Fibroblast of the aortic adventitia (primary cell): ENCODE measurements at regions not wholly inside any gene's neighbourhood (a gene's known extent, or its start where the extent isn't known, plus 50 kb on each side); places are given as distances from the start of the nearest gene placed in this dataset.
"Not testable (repeated sequence)": the region's sequence is repeated elsewhere in the genome, so short reads cannot be mapped to it uniquely, and the experiment has no call there.

Source experiments
- DNase-seq: peaks from one replicate; pipeline ENCODE4 v3.0.0-alpha.2; 2010; ENCODE audit warnings: low read depth
- H3K4me3 ChIP-seq: 2 replicates; pipeline ENCODE4 v1.5.1; 2011; ENCODE audit warnings: low read depth, mild to moderate bottlenecking, control low read depth, low read length, moderate library complexity
- TF ChIP-seq, protein P1 (sequence below): IDR thresholded peaks from 2 replicates; pipeline ENCODE4 v1.5.1; 2011; ENCODE audit warnings: mild to moderate bottlenecking, low read length, control low read depth, inconsistent platforms; ENCODE audit not compliant: insufficient read depth

DNA sequence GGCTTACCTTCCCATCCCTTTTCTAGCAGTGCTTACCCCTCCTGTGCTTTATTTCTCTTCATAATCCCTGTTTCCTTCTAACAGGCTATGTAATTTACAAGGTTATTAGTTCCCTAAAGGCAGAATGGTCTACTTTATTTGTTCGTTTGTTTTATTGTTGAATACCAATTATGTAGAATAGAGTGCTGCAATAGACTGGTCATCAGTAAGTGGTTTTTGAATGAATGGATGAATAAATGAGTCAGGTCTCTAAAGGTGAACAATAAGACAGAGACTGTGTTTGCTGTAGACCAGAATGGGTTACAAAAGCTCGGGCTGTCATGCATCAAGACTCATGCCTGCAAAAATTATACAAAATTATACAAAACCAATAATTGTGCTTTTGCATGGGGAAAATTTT lies 332.0 kb downstream of the IRS1 start:
- no peak overlapping the region for H3K4me3 ChIP-seq
- TF ChIP-seq, protein P1, sequence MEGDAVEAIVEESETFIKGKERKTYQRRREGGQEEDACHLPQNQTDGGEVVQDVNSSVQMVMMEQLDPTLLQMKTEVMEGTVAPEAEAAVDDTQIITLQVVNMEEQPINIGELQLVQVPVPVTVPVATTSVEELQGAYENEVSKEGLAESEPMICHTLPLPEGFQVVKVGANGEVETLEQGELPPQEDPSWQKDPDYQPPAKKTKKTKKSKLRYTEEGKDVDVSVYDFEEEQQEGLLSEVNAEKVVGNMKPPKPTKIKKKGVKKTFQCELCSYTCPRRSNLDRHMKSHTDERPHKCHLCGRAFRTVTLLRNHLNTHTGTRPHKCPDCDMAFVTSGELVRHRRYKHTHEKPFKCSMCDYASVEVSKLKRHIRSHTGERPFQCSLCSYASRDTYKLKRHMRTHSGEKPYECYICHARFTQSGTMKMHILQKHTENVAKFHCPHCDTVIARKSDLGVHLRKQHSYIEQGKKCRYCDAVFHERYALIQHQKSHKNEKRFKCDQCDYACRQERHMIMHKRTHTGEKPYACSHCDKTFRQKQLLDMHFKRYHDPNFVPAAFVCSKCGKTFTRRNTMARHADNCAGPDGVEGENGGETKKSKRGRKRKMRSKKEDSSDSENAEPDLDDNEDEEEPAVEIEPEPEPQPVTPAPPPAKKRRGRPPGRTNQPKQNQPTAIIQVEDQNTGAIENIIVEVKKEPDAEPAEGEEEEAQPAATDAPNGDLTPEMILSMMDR: no peak
- DNase-seq: no peak

DNA sequence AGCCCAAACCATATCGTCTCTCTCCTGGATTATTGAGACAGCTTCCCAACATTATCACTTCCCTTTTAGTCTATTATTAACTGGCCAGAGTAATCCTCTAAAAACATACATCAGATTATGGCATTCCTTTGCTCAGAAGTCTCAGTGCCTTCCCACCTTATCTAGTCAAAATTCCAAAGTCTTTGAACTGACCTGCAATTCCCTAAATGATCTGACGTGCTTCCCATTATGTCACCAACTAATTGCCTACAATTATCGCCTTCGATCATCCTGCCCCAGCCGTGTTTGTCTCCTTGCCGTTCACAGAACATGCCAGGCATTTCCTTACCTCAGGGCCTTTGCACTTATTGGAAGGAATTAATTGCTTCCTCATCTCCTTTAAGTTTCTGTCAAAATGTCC lies 332.4 kb downstream of the IRS1 start:
- TF ChIP-seq, protein P1: no peak
- no peak for DNase-seq
- H3K4me3 ChIP-seq: no peak overlapping the region

DNA sequence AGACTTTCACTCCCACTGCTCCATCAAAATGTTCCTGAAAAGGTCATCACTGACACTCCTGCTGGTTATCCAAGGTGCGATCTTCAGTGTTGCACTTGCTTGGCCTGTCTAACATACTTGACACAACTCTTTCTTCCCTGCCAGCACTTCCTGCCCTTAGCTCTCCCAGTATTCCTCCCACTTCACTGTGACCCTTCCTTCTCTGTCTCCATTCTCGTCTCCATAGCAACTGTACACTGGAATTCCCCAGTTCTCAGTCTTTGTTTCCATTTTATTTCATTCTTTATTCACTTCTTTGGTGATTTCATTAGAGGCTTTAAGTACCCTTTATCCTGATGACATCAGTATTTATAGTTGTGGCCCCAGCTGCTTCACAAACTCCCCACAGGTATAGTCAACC lies 333.0 kb downstream of the IRS1 start:
- DNase-seq: no peak
- no peak overlapping the region for H3K4me3 ChIP-seq
- TF ChIP-seq, protein P1: no peak

DNA sequence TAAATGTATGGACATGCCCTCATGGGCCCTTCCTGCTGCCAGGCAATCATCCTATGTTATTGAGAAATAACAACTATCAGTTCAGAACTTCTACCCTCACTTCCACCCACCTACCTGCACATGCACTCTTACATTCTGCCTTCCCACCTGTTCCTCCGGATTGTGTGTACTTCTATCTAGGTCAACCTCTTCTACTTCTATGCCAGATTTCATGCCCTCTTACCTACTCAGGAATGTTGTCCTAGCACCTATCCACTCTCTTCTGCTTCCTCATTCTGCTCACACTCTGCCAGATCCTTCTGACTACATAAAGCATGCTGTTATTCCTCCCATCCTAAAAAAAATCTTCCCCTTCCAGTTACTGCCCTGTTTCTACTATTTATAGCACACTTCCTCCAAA lies 333.5 kb downstream of the IRS1 start:
- H3K4me3 ChIP-seq: no peak overlapping the region
- TF ChIP-seq, protein P1: no peak
- no peak for DNase-seq

DNA sequence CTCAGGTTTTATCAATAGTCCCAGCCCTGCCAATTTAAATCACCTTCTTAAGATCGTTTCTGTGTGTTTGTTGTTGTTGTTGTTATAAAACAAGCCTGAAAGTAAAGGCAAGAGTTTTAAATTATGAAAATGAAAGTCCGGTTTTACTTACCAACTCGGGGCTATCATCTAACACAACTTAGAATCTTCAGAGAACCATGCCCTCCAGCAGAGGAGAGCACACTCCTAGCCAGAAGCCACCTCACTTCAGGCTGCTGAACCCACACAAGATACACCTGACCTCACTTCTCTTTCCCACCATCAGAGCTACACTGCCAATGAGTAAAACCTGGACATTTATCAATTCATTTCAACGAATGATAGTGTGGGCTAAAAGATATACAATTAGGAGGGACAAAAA lies 335.2 kb downstream of the IRS1 start:
- TF ChIP-seq, protein P1: no peak
- DNase-seq: no peak

DNA sequence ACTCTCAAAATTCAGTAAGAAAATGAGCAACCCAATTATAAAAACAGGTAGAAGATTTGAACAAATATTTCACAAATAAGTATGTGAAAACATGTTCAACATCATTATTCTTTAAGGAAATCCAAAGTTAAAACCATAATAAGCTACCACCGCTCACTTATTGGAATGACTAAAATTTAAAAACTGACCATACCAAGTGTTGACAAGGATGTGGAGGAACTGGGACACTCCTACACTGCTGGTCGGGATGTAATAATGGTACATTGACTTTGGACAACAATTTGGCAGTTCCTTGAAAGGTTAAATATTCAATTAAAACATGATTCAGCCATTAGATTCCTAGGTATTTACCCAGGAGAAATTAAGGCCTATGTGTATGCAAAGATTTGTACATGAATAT lies 336.5 kb downstream of the IRS1 start:
- DNase-seq: no peak
- TF ChIP-seq, protein P1: no peak
- no peak overlapping the region for H3K4me3 ChIP-seq

More for the DNA sequence above, 335.2 kb downstream of the IRS1 start:
- no peak overlapping the region for H3K4me3 ChIP-seq

DNA sequence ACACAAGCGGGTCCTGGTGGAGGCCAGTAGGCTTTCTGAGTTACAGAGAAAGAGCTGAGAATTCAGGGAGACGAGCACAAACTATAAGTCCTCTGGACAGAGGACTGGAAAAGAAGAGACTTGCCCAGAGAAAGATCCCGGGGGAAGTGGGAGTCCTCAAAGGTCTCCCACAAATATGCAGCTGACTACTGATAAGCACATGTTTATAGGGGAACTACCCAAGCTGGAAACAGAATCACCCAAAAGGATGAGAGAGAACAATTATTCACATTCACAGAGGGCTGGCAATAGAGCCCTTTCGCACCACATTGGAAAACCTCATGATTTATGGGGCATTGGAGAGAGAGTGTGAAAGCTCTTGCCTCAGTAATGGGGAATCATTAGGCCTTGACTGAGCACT lies 337.6 kb downstream of the IRS1 start:
- TF ChIP-seq, protein P1: no peak
- no peak overlapping the region for H3K4me3 ChIP-seq
- no peak for DNase-seq

DNA sequence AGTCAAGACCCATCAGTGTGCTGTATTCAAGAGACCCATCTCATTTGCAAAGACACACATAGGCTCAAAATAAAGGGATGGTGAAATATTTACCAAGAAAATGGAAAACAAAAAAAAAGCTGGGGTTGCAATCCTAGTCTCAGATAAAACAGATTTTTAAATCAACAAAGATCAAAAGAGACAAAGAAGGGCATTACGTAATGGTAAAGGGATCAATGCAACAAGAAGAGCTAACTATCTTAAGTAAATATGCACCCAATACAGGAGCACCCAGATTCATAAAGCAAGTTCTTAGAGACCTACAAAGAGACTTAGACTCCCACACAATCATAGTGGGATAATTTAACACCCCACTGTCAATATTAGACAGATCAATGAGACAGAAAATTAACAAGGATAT lies 343.5 kb downstream of the IRS1 start:
- H3K4me3 ChIP-seq, DNase-seq: not testable (repeated sequence)
